Central memory CD8-positive, alpha-beta T cell (primary cell): ENCODE measurements at regions not wholly inside any gene's neighbourhood (a gene's known extent, or its start where the extent isn't known, plus 50 kb on each side); places are given as distances from the start of the nearest gene placed in this dataset.

ENCODE experiments used
- ATAC-seq: fragments of 150-1000 bp; cut with Tn5 transposase; replicated peaks from 2 replicates; pipeline ENCODE4 v1.10.0; 2022; ENCODE audit warnings: mild to moderate bottlenecking, moderate FRiP score, moderate number of reproducible peaks; ENCODE audit not compliant: poor library complexity, severe bottlenecking; ENCODE audit errors: extremely low read depth
- DNase-seq, 2 donors: peaks; one replicate each; pipeline ENCODE4 v3.0.0; 2021; ENCODE audit warnings: low spot score in 2 of 2
- H3K27ac Mint-ChIP-seq: one replicate; pipeline ENCODE4 v1.8.0; 2022; ENCODE audit warnings: low read depth, mild to moderate bottlenecking, moderate library complexity, mixed read lengths
- H3K27me3 Mint-ChIP-seq: one replicate; pipeline ENCODE4 v1.8.0; 2022; ENCODE audit warnings: mixed read lengths
- H3K36me3 Mint-ChIP-seq: one replicate; pipeline ENCODE4 v1.8.0; 2022; ENCODE audit warnings: mild to moderate bottlenecking, moderate library complexity, mixed read lengths; ENCODE audit not compliant: insufficient read depth
- H3K4me1 Mint-ChIP-seq: one replicate; pipeline ENCODE4 v1.8.0; 2022; ENCODE audit warnings: mixed read lengths
- H3K4me3 Mint-ChIP-seq: one replicate; pipeline ENCODE4 v1.8.0; 2022; ENCODE audit warnings: mild to moderate bottlenecking, moderate library complexity, mixed read lengths
- H3K9me3 Mint-ChIP-seq: one replicate; pipeline ENCODE4 v1.8.0; 2022; ENCODE audit warnings: mixed read lengths

- Mint-ChIP-seq H3K4me3 (no peak overlapping the region), H3K9me3 (no peaks in the 10 kb centered on the region), H3K27me3 (peaks cover 39% of the 10 kb centered on the region), H3K36me3 (no peaks in the 10 kb centered on the region), H3K27ac (no peak overlapping the region), H3K4me1 (no peaks in the 10 kb centered on the region)
- DNase-seq (no peak), ATAC-seq (no peak)
Observed at GRCh38 chr12:63090716-63091115, 60.3 kb downstream of the AVPR1A start.

GRCh38 chr12:63086149-63086915 is 64.7 kb downstream of the AVPR1A start:
- no peak for ATAC-seq
- Mint-ChIP-seq H3K36me3 (no peaks in the 10 kb centered on the region), H3K27me3 (peaks cover 39% of the 10 kb centered on the region), H3K9me3 (no peaks in the 10 kb centered on the region), H3K4me3 (no peak overlapping the region), H3K27ac (no peak overlapping the region), H3K4me1 (no peaks in the 10 kb centered on the region)
- no peak for DNase-seq

GRCh38 chr12:63085120-63085519 is 65.9 kb downstream of the AVPR1A start:
- Mint-ChIP-seq H3K27me3 (peaks cover 27% of the 10 kb centered on the region), H3K4me3 (no peak overlapping the region), H3K27ac (no peak overlapping the region), H3K9me3 (no peaks in the 10 kb centered on the region), H3K36me3 (no peaks in the 10 kb centered on the region), H3K4me1 (no peaks in the 10 kb centered on the region)
- DNase-seq (no peak), ATAC-seq (no peak)

GRCh38 chr12:63084501-63084900 is 66.5 kb downstream of the AVPR1A start:
- Mint-ChIP-seq H3K4me1 (no peaks in the 10 kb centered on the region), H3K36me3 (no peaks in the 10 kb centered on the region)

GRCh38 chr12:63083046-63083445 is 68.0 kb downstream of the AVPR1A start:
- Mint-ChIP-seq H3K27ac (no peak overlapping the region), H3K36me3 (no peaks in the 10 kb centered on the region), H3K4me1 (no peaks in the 10 kb centered on the region), H3K4me3 (no peak overlapping the region), H3K27me3 (peaks cover 13% of the 10 kb centered on the region), H3K9me3 (no peaks in the 10 kb centered on the region)
- no peak for ATAC-seq
- DNase-seq = no peak

More at GRCh38 chr12:63084501-63084900, 66.5 kb downstream of the AVPR1A start:
- no peaks in the 10 kb centered on the region for H3K9me3 Mint-ChIP-seq
- H3K27ac Mint-ChIP-seq = no peak overlapping the region
- H3K27me3 Mint-ChIP-seq = peaks cover 26% of the 10 kb centered on the region
- no peak for ATAC-seq
- H3K4me3 Mint-ChIP-seq = no peak overlapping the region
- no peak for DNase-seq

- H3K27me3 Mint-ChIP-seq = no peaks in the 10 kb centered on the region
- H3K9me3 Mint-ChIP-seq = no peaks in the 10 kb centered on the region
- H3K27ac Mint-ChIP-seq = no peak overlapping the region
- no peaks in the 10 kb centered on the region for H3K4me1 Mint-ChIP-seq
- DNase-seq (no peak), ATAC-seq (no peak)
- no peak overlapping the region for H3K4me3 Mint-ChIP-seq
- peaks cover 2% of the 10 kb centered on the region for H3K36me3 Mint-ChIP-seq
Observed at GRCh38 chr12:63079791-63080502, 71.1 kb downstream of the AVPR1A start.

GRCh38 chr12:63078906-63079305 is 72.1 kb downstream of the AVPR1A start:
- Mint-ChIP-seq H3K9me3 (no peaks in the 10 kb centered on the region), H3K27ac (no peak overlapping the region), H3K36me3 (peaks cover 2% of the 10 kb centered on the region), H3K4me1 (no peaks in the 10 kb centered on the region), H3K4me3 (no peak overlapping the region), H3K27me3 (no peaks in the 10 kb centered on the region)
- ATAC-seq (no peak), DNase-seq (no peak)

GRCh38 chr12:63075376-63076060 is 75.5 kb downstream of the AVPR1A start:
- no peaks in the 10 kb centered on the region for H3K27me3 Mint-ChIP-seq
- DNase-seq = no peak
- H3K4me1 Mint-ChIP-seq = no peaks in the 10 kb centered on the region
- H3K4me3 Mint-ChIP-seq = no peak overlapping the region
- H3K27ac Mint-ChIP-seq = no peak overlapping the region
- H3K36me3 Mint-ChIP-seq = peaks cover 2% of the 10 kb centered on the region
- H3K9me3 Mint-ChIP-seq = no peaks in the 10 kb centered on the region
- ATAC-seq = no peak

- H3K4me3 Mint-ChIP-seq = no peak overlapping the region
- no peak for ATAC-seq
- no peak overlapping the region for H3K27ac Mint-ChIP-seq
- H3K27me3 Mint-ChIP-seq = no peaks in the 10 kb centered on the region
- no peaks in the 10 kb centered on the region for H3K9me3 Mint-ChIP-seq
- H3K36me3 Mint-ChIP-seq = peaks cover 2% of the 10 kb centered on the region
- no peak for DNase-seq
- no peaks in the 10 kb centered on the region for H3K4me1 Mint-ChIP-seq
Observed at GRCh38 chr12:63070709-63071108, 80.3 kb downstream of the AVPR1A start.

- no peaks in the 10 kb centered on the region for H3K9me3 Mint-ChIP-seq
- no peak for DNase-seq
- no peaks in the 10 kb centered on the region for H3K4me1 Mint-ChIP-seq
- no peak for ATAC-seq
- H3K4me3 Mint-ChIP-seq = no peak overlapping the region
- no peaks in the 10 kb centered on the region for H3K36me3 Mint-ChIP-seq
- H3K27me3 Mint-ChIP-seq = no peaks in the 10 kb centered on the region
- H3K27ac Mint-ChIP-seq = no peak overlapping the region
Observed at GRCh38 chr12:63069860-63070617, 81.0 kb downstream of the AVPR1A start.

GRCh38 chr12:63068857-63069442 is 82.1 kb downstream of the AVPR1A start:
- no peak for DNase-seq
- H3K36me3 Mint-ChIP-seq = no peaks in the 10 kb centered on the region
- H3K4me1 Mint-ChIP-seq = no peaks in the 10 kb centered on the region

GRCh38 chr12:63066782-63067181 is 84.2 kb downstream of the AVPR1A start:
- DNase-seq (no peak), ATAC-seq (no peak)
- no peaks in the 10 kb centered on the region for H3K9me3 Mint-ChIP-seq
- H3K27ac Mint-ChIP-seq = no peak overlapping the region
- H3K4me1 Mint-ChIP-seq = no peaks in the 10 kb centered on the region
- H3K27me3 Mint-ChIP-seq = peaks cover 2% of the 10 kb centered on the region
- H3K4me3 Mint-ChIP-seq = no peak overlapping the region
- H3K36me3 Mint-ChIP-seq = no peaks in the 10 kb centered on the region

More at GRCh38 chr12:63068857-63069442, 82.1 kb downstream of the AVPR1A start:
- Mint-ChIP-seq H3K4me3 (no peak overlapping the region), H3K9me3 (no peaks in the 10 kb centered on the region), H3K27ac (no peak overlapping the region), H3K27me3 (no peaks in the 10 kb centered on the region)
- ATAC-seq = no peak
